RWPE2 (cell line): ENCODE measurements at regions not wholly inside any gene's neighbourhood (a gene's known extent, or its start where the extent isn't known, plus 50 kb on each side); places are given as distances from the start of the nearest gene placed in this dataset.

Experiments
- ATAC-seq: fragments of 200-7000 bp; cut with Tn5 transposase; 3 replicates; pipeline ENCODE4 v1.9.1; 2021; ENCODE audit warnings: low read depth
- DNase-seq: peaks from one replicate; pipeline ENCODE4 v3.0.0-alpha.2; 2020; ENCODE audit warnings: low spot score
- H3K27ac ChIP-seq: fragments of 450-650 bp; 2 replicates; pipeline ENCODE4 v1.5.1; 2017; ENCODE audit warnings: mild to moderate bottlenecking; ENCODE audit not compliant: poor library complexity, severe bottlenecking
- H3K27me3 ChIP-seq: fragments of 250-450 bp; sonication (Bioruptor Pico); 2 replicates; pipeline ENCODE4 v1.5.1; 2021; ENCODE audit warnings: mild to moderate bottlenecking, moderate library complexity; ENCODE audit not compliant: insufficient read depth, poor library complexity, severe bottlenecking
- H3K36me3 ChIP-seq: fragments of 250-450 bp; sonication (Bioruptor Pico); 2 replicates; pipeline ENCODE4 v1.5.1; 2020; ENCODE audit warnings: low read depth, mild to moderate bottlenecking, moderate library complexity
- H3K4me1 ChIP-seq: fragments of 250-450 bp; sonication (Bioruptor Pico); 2 replicates; pipeline ENCODE4 v1.5.1; 2021; ENCODE audit warnings: mild to moderate bottlenecking, moderate library complexity; ENCODE audit not compliant: insufficient read depth, poor library complexity, severe bottlenecking
- H3K4me3 ChIP-seq: fragments of 250-450 bp; sonication (Bioruptor Pico); 2 replicates; pipeline ENCODE4 v1.5.1; 2021; ENCODE audit warnings: mild to moderate bottlenecking, moderate library complexity; ENCODE audit not compliant: severe bottlenecking
- H3K9me3 ChIP-seq: fragments of 250-450 bp; sonication (Bioruptor Pico); 2 replicates; pipeline ENCODE4 v1.5.1; 2021; ENCODE audit warnings: mild to moderate bottlenecking, moderate library complexity; ENCODE audit not compliant: severe bottlenecking
- CTCF ChIP-seq: fragments of 450-650 bp; IDR thresholded peaks from one replicate; pipeline ENCODE4 v1.5.1; 2017; ENCODE audit warnings: mild to moderate bottlenecking, moderate library complexity; ENCODE audit not compliant: poor library complexity, severe bottlenecking

DNA sequence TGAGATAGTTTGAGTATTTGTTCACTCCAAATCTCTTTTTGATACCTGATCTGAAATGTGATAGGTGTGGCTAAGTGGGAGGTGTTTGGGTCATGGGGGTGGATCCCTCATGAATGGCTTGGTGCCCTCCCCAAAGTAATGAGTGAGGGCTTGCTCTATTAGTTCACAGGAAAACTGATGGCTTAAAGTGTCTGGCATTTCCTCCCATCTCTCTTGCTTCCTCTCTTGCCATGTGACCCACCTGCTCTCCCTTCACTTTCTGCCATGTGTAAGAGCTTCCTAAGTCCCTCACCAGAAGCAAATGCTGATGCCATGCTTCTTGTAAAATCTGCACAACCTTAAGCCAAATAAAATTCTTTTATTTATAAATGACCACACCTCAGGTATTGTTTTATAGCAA, 61.1 kb downstream of the MAD2L1 start:
- H3K27me3 ChIP-seq, result no peaks in the 10 kb centered on the region
- no peaks in the 10 kb centered on the region for H3K36me3 ChIP-seq
- DNase-seq, result no peak
- no peaks in the 10 kb centered on the region for H3K9me3 ChIP-seq
- ATAC-seq, result no peak
- no peak overlapping the region for H3K27ac ChIP-seq
- H3K4me1 ChIP-seq, result peaks cover 8% of the 10 kb centered on the region
- no peak overlapping the region for H3K4me3 ChIP-seq
- TF ChIP-seq CTCF, result no peak

- Histone ChIP-seq H3K36me3 (no peaks in the 10 kb centered on the region), H3K27me3 (no peaks in the 10 kb centered on the region), H3K4me3 (no peak overlapping the region), H3K9me3 (no peaks in the 10 kb centered on the region), H3K27ac (no peak overlapping the region), H3K4me1 (peaks cover 8% of the 10 kb centered on the region)
- no peak for DNase-seq
- TF ChIP-seq CTCF, result no peak
- ATAC-seq, result no peak
Measured at GRCh38 chr4:120005076-120005475, 61.6 kb downstream of the MAD2L1 start.

DNA sequence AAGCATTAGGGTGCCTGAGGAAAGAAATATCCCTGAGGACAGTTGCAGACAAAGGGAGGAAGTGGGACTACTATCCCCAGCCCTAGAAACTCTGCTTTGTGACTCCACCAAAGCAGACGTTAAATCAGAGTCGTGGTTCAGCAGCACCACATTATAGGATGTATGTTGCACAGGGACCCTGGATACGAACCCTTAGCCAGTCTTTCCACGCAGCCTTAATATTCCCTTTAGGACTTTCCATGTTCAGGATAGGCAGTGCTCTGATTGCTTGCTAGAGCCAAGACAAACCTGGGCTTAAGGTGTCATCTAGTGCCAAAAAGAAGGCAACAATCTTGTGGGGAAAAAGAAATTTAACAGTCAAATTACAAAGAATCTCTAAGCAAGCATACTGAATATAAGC, 62.6 kb downstream of the MAD2L1 start:
- Histone ChIP-seq H3K27me3 (no peaks in the 10 kb centered on the region), H3K4me3 (no peak overlapping the region), H3K9me3 (no peaks in the 10 kb centered on the region), H3K36me3 (no peaks in the 10 kb centered on the region), H3K27ac (no peak overlapping the region), H3K4me1 (peaks cover 8% of the 10 kb centered on the region)
- no peak for TF ChIP-seq CTCF
- no peak for ATAC-seq
- no peak for DNase-seq

DNA sequence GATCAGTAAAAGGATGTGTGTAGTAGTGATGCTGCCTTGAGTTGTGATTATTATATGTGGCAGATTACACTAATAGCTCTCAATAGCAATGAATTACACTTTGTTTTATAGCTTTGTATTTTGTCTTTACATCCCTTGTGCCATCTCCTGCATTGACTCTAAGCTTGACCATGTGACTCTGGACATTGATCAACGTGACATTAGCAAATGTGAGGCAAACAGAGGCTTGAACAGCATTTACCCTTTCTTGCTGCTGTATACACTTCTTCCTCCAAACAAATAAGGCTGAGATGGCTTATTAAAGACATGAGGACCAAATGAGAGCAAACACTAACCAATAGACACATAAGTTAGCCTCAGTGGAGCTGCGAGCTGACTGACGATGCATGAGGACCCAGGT, 63.5 kb downstream of the MAD2L1 start:
- Histone ChIP-seq H3K9me3 (no peaks in the 10 kb centered on the region), H3K4me3 (no peak overlapping the region), H3K27ac (no peak overlapping the region), H3K4me1 (peaks cover 8% of the 10 kb centered on the region), H3K27me3 (no peaks in the 10 kb centered on the region), H3K36me3 (no peaks in the 10 kb centered on the region)
- ATAC-seq (no peak), DNase-seq (no peak)
- TF ChIP-seq CTCF, result no peak

- Histone ChIP-seq H3K4me3 (no peak overlapping the region), H3K4me1 (no peaks in the 10 kb centered on the region), H3K36me3 (no peaks in the 10 kb centered on the region), H3K9me3 (no peaks in the 10 kb centered on the region), H3K27ac (no peak overlapping the region), H3K27me3 (no peaks in the 10 kb centered on the region)
- ATAC-seq (no peak), DNase-seq (no peak)
- TF ChIP-seq CTCF, result no peak
Measured at GRCh38 chr4:120001850-120002249, 64.8 kb downstream of the MAD2L1 start.
